Activated CD4-positive, alpha-beta T cell treated with anti-CD3 and anti-CD28 coated beads, Interleukin-2, Interleukin-4, amounts not matched to agents 100 ng/mL and 50 ng/mL, durations not matched to agents 16 hours and 8 hours (primary cell): ENCODE measurements at regions not wholly inside any gene's neighbourhood (a gene's known extent, or its start where the extent isn't known, plus 50 kb on each side); places are given as distances from the start of the nearest gene placed in this dataset.

Experiments used
- DNase-seq: peaks from one replicate; pipeline ENCODE4 v3.0.0-alpha.2; 2020; ENCODE audit warnings: low spot score

DNA sequence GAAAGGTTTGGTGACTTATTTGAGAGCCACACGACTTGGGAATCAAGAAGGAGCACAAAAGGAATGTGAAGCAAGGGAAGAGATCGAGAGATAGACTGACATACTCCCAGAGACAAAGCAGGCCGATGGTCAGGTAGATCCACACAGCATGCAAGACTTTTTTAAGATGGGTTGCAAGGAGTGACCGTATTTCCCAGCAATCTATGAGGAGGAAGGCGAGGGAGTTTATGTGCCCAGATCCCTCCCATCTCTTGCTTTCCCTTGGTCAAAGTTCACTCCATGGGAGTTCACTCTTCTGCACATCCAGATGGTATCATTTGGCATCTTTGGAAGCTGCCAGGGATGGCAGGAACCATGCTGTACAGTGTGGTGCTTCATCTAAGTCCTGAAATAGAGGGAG lies 148.9 kb downstream of the RMI1 start:
- no peak for DNase-seq

DNA sequence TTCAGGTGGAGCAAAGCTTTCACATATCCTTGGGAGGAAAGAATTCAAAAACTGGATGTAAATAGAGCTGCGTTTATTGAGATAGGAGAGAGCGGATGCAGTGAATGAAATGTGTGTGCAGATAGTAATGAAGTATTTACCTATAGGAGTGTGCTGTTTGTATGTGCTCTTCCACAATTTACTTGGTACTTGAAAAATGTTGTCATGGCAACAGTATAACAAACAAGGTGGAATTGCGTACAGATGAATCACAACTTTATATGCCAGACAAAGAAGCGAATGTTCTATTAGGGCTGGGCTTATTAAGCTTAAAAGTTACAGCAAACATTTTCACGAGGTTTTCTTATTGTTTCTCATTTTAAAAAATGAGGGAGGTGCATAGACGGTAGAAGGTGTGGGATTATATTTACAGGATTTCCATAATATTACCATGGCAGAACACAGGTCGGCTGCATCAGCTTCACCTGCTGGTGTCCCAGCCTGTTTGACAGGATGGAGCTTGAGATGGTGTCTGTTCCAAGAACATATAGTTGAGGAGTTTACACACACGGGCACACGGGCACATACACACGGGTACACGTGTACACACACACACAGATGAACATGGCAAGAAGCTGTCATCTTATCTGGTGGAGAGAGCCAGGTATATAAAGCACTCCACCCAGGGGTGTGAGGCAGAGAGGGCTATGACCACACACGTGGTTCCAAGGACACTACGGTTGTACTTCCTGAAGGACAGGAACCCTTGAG lies 155.7 kb downstream of the RMI1 start:
- no peak for DNase-seq

DNA sequence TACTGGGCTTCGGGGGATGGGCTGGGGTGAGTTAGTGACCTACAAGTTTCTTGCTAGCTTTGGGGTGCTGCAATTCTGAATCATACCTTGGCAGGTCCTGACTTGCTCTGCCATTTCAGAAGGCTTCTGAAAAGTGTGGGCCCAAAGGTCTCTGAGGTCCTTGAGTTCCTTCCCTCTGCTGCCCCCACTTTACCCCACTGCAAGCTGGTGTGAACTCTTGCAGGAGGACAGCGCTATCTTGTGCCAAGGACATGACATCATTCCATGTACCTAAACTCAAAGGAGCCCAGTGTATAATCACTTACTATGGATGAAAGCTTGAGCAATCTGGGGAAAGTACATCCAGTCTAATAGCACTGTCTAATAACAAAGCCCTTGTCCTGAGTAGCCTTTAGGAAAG lies 157.4 kb downstream of the RMI1 start:
- no peak for DNase-seq

DNA sequence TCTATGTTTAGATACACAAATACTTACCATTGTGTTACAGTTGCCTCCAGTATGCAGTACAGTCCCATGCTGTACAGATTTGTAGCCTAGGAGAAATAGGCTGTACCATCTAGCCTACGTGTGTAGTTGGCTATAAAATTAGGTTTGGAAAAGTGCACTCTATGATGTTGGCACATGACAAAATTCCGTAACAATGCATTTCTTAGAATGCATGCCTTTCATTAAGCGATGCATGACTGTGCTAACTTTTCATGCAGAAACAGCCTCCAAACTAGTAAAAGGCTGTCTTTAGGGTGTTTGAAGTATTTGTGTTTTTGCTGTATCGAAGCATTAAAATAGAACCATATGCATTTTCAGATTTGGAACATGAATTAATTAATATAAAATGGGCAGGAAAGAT lies 157.9 kb downstream of the RMI1 start:
- DNase-seq, result no peak

DNA sequence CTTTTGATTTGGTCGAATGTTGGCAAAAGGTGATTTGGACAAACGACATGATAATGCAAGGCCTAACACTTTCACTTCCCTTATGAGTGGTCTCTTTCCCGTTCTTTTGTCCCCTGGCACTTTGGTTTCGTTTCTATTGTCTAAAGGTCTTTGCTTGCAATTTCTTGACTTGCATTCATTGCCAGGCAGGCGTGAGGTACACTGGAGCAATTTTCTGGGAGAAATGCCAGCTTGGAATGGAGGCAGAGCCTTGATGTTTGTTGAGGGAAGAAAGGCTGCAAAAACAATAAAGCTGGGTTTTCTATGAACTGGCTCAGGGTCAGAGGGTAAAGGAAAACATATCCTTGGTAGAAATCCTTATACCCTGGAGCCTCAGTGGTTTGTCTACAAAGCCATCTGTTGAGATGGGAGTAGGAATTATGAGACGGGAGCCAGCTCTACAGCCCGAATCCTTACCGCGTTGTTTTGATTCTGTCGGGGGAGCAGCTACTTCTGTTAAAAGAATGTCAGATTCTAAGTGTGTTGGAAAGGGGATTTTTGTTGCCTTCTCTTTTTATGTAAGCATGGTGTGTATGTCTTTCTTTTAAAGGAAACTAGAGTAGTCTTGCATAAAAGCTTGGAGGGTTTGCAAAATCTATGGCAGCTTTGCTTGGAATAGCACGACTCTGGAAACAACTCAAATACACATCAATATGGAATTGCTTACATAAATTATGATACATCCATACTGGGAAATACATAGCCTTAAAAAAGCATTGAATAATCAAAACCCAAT lies 158.9 kb downstream of the RMI1 start:
- DNase-seq, result no peak

DNA sequence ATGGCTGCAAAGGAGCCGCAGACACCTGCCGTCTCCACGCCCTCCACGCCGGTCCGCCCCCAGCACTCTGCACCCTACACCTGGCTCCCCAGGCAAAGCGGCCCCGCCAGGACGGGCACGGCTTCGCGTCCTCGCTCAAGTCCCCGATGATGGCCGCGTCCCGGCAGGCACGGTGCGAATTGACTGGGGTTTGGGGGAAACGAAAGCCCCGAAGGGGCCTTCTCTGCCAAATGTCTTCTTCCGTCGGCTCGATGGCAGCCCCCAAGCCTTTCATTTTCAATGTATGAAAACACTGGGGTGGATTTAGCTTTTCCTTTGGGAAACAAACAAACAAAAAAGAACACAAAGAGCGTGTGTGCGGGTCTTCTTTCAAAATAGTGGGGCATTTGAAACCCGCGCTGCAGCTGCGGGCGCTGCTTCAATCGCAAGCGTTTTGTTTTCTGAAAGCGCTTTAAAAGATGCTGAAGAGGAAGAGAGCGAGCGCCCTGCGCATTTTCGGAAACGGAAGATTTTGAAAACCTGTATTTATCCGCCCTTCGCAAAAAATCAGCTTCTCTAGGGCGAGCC lies 160.0 kb downstream of the RMI1 start:
- DNase-seq, result peak; percentile 8

DNA sequence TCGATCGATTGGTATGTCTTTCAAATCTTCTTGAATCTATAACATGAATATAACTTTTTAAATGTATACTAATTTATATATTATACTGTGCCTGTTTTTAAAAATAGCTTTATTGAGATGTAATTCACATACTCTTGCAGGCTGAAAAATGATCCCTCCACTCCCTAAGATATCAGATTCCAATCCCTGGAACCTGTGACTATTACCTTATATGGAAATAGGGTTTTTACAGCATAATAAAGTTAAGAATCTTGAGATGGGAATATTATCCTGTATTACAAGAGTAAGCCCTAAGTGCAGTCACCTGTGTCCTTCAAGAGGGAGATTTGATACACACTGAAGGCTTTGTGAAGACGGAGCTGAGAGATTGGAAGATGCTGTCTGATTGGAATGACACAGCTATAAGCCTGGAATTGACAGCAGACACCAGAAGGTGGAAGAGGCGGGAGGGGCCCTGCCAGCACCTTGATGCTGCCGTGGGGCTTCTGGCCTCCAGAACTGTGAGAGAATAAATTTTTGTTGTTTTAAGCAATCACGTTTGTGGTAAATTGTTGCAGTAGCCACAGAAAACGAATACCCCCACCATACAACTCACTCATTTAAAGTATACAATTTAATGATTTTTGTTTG lies 161.3 kb downstream of the RMI1 start:
- DNase-seq, result no peak

DNA sequence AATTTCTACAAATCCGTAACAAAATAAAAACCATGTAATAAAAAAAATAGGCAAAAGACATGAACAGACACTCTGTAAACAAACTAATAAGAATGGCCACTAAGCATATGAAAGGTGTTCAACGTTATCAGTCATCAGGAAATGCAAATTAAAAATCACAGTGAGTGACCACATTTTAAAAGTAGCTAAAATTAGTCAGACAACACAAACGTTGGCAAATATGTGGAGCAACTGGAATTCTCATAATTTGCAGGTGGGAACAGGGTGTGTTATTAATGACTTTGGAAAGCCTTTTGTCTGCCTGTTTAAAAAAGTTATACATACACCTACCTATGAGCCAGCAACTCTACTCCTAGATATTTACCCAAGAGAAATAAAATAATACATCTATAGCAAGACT lies 164.4 kb downstream of the RMI1 start:
- DNase-seq, result no peak

DNA sequence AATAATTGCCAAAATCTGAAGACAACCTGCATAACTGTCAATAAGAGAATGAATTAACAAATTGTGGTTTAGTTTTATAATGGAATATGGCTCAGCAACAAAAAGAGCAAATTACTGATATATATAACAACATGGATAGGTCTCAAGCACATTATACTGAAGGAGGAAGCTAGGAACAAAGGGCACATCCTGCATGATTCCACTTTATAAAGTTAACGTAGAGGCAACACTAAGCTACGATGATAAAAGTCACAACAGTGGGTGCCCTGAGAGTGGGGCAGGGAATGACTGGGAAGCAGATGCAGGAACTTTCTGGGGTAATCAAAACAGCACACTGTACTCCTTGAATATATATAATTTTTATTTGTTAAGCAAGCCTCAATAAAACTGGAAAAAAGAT lies 165.2 kb downstream of the RMI1 start:
- no peak for DNase-seq

DNA sequence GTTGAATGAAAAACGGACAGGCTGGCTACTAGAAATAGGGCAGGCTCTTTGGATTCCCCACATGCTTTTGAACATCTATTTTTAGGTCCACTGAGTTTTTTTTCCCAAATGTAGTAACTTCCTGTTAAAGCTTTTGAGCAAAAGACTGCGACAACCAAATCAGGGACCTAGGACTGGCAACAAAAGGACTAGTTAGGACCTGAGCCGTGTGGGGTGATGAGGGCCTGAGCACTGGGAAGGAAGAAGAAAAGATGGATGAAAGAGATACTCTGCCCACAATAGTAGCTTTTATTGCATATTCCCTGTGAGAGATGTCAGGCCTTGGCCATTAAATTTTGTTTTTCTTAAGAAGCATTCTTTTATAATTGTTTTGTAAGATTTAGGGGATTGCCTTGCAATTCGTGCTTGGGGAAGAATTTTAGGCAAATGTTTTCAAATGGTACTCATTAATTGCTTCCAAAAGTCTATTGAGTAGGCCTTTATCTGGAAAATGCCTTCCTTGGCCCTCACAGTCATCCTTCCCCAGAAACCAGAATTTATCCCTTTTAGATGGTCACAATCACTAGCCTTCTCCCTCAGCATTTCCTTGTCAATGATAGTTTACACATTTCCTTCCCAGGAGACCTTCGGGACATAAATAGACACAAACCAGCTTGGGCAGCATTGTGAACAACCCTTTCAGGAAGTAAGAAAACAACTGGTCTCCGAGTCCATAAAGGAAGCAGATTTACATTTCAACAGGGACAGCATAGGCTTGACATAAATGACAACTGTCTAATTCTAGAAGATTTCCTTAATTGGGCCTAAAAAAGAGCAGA lies 166.5 kb downstream of the RMI1 start:
- no peak for DNase-seq

DNA sequence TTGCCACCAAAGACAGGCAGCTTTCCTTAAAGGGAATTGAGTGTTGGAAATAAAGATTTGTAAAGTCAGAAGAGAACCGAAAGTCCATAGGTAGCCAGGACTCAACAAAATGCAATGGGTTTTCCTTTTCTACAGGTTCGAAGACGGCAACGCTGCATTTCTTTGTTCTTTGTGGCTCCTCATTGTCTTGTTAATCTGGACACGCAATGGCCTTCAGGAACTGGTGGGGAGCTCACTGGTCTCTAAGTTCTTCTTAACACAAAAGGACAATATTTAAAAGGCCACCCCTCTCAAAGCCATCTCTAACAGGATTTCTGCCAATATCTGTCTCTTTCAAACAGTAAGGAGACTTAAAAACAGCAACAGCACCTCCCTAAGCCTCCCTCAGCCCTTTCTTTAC lies 170.6 kb downstream of the RMI1 start:
- no peak for DNase-seq

DNA sequence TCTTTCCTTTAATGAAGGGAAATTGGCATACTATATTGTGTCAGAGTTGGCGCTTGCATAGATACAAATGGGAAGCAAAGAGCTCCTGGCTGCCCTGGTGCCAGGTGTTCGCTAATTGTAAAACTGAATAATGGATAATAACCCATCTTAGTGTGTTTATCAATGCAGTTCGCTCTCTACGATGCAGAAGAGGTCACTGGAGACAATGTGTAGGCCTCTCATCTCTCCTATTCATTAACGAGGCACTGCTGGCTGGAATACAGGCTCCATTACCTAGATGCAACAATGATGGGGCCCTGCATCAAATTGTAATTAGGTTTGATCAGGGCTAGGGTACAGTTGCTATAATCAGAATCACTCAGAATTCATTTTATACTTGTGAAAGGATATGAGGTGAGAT lies 171.0 kb downstream of the RMI1 start:
- no peak for DNase-seq

DNA sequence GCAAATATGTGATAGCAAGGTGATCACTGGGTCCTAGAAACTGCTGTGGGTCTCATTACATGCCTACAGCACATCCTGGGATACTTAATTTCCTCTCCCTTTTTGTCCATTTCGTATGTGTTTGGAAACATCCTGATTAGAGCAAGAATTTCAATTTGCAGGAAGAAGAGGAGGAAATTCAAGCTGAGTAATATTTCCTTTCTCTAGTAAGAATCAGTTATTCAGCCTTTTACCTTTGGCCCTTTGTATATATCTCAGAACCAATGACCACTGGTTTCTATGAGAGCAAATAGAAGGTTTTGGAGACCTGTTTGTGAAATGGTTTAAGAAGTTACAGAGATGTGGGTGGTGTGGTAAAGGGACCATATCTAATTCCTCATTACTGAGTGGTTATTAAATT lies 171.6 kb downstream of the RMI1 start:
- no peak for DNase-seq

DNA sequence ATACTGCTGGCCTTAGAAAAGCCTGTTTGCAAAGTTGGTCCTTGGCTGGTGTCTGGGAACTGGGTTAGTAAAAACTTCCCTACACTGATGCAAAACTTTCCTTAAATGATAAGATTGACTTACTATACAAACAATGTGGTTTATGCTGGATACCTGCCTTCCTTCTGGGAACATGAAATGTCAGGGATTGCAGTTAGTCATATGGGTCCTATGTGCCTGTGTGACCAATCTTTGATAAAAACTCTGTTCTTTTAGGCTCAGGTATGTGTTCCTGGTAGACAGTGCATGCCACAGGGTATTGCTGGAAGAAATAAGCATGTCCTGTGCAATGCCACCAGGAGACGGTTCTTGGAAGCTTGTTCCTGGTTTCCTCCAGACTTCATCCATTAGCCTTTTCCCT lies 173.3 kb downstream of the RMI1 start:
- no peak for DNase-seq

DNA sequence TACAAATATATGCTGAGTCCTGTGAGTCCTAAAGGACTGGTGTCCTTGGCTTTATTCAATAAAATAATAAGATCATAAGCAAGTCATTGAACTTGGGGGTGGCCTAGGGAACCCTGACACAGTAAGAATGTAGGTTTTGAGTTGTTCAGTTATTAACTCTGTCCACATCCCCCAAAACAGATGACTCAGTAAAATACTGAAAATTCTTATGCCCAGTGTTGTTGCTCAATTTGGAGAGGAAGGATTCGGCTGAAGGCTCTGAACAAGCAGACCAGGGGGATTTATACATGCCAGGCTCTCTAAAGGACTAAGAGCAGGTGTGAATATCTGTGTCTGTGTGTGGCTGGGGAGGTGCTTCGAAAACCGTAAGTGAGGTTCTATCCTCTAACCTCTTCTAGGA lies 173.7 kb downstream of the RMI1 start:
- no peak for DNase-seq

DNA sequence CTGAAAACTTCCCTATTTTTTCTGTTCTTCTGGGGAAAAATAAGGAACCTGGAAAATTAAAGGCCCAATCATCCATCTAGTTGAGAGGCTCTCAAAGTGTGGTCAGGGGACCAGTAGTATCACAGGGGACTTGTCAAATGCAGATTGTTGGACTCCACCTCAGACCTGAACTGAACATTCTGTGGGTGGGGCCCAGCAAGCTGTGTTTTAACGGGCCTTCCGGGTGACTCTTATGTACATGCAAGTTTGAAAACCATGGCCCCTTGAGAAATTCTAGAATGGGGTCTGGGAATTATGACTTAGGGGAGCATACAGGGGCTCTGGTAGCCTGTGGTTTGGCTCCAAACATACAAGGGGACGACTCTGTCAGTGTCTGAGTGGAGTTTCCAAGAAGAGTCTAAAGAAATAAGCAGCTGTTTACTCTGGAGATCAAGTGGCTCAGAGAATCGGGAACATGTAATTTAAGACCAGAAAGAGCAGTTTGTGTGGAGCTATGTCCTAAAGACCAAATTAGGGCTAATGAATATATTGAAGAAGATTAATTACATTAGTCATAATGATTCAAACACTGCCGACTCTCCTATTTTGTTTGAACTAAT lies 177.4 kb downstream of the SLC28A3 start:
- DNase-seq, result no peak

DNA sequence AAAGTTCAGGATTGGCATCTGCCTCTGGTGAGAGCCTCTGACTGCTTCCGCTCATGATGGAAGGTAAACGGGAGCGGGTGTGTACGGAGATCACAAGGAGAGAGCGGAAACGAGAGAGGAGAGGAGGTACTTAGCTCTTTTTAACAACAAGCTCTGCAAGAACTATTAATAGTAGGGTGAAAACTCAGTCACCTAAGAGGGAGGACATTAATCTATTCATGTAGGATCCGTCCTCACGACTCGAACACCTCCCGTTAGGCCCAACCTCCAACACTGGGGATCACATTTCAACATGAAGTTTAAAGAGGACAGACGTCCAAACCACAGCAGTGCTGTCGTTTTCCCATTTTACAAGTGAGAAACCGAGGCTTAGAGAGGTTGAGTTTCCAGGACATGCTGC lies 173.7 kb downstream of the SLC28A3 start:
- no peak for DNase-seq

DNA sequence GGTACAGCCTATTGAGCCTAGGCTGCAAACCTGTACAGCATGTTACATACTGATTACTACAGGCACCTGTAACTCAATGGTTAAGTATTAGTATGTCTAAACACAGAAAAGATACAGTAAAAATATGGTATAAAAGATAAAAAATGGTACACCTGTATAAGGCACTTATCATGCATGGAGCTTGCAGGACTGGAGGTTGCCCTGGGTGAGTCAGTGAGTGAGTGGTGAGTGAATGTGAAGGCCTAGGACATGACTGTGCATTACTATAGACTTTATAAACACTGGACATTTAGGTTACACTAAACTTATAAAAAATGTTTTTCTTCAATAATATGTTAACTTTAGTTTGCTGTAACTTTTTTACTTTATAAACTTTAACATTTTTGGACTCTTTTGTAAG lies 171.3 kb downstream of the SLC28A3 start:
- DNase-seq, result no peak

DNA sequence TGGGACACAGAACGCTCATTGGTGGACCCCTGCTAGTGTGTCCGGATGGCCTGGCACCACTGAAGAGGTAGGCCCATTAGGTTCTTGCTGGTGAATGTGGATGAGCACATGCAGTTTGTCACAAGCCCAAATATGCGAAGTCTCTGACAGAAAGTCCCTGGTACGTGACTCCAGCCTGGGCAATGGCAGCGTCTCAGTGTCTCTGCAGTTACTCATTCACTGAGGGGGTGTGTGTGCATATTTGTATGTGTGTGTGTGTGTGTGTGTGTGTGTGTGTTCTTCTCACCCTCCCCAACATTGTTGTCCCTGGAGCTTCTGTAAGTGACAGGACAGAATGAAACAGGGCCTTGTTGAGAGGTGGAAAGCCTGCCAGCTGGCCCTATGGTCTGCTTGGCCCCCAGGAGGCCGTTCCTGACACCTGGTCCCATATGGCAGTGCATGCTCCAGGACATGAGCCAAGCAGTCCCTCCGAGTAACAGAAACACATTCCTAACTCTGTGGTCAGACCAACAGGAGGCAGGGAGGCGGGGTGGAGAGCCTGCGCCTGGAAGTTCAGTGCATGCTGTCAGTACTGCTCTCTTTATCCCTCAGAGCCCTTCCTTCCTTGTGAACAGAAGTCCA lies 169.9 kb downstream of the SLC28A3 start:
- no peak for DNase-seq

DNA sequence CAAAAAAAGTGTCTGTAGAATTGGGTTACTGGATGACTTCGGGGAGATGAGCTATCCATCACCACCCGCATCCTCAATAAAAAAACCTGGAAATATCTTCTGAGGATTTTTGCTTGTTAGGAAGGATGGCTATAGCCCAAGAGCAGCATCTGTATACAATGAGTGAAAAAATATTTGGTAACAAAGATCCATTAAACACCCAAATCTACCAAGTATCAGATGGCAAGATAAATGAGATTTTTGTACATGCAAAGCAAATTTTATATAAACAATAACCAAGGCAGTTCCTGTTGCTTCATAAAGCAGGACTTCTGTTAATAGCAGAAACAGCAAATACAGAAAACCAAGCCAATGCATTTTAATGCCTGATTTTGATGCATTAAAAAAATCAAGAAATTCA lies 166.6 kb downstream of the SLC28A3 start:
- no peak for DNase-seq

DNA sequence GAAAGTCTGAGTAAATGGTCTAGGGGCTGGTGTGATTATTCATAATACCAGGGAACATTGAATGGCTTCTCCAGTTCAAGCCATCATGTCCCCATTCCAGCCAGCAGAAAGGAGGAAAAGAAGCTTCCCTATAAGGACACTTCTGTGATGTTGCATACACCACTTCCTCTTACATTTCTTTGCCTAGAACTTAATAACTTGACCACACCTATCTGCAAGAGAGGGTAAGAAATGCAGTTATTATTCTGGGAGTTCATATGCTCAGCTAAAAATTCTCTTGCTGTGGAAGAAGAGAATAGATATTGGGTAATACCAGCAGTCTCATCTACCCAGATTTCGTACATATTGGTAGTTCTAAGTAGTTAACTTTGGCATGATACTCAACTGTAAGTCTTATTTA lies 166.1 kb downstream of the SLC28A3 start:
- no peak for DNase-seq
